Osteoblast (primary cell): ENCODE measurements at regions not wholly inside any gene's neighbourhood (a gene's known extent, or its start where the extent isn't known, plus 50 kb on each side); places are given as distances from the start of the nearest gene placed in this dataset.
"Not testable (repeated sequence)": the region's sequence is repeated elsewhere in the genome, so short reads cannot be mapped to it uniquely, and the experiment has no call there.

Experiments used
- DNase-seq: peaks from one replicate; pipeline ENCODE4 v3.0.0; 2011; ENCODE audit warnings: low spot score, mixed read lengths; ENCODE audit not compliant: insufficient read length; ENCODE audit errors: missing footprints
- H2AFZ ChIP-seq: 2 replicates; pipeline ENCODE4 v1.6.0; 2011; ENCODE audit warnings: mild to moderate bottlenecking, low read length
- H3K27ac ChIP-seq: 2 replicates; pipeline ENCODE4 v1.5.1; 2011; ENCODE audit warnings: mild to moderate bottlenecking, low read depth, low read length, moderate library complexity
- H3K27me3 ChIP-seq: 2 replicates; pipeline ENCODE4 v1.6.0; 2012; ENCODE audit warnings: mild to moderate bottlenecking, control low read depth, inconsistent platforms, low read length, moderate library complexity; ENCODE audit not compliant: insufficient read depth
- H3K36me3 ChIP-seq: 2 replicates; pipeline ENCODE4 v1.5.1; 2011; ENCODE audit warnings: mild to moderate bottlenecking, low read length, control low read depth, moderate library complexity; ENCODE audit not compliant: insufficient read depth
- H3K4me1 ChIP-seq: 2 replicates; pipeline ENCODE4 v1.5.1; 2011; ENCODE audit warnings: mild to moderate bottlenecking, low read length, control low read depth, moderate library complexity; ENCODE audit not compliant: insufficient read depth
- H3K4me2 ChIP-seq: 2 replicates; pipeline ENCODE4 v1.6.0; 2011; ENCODE audit warnings: mild to moderate bottlenecking, low read length; ENCODE audit not compliant: insufficient read depth
- H3K4me3 ChIP-seq: fragments of 200-600 bp; sonication (generic); 3 replicates; pipeline ENCODE4 v1.5.1; 2012; ENCODE audit warnings: mild to moderate bottlenecking, low read length, inconsistent platforms; ENCODE audit not compliant: insufficient read depth
- H3K79me2 ChIP-seq: 2 replicates; pipeline ENCODE4 v1.6.0; 2012; ENCODE audit warnings: mild to moderate bottlenecking, low read length, control low read depth, inconsistent platforms; ENCODE audit not compliant: insufficient read depth
- H3K9me3 ChIP-seq: 2 replicates; pipeline ENCODE4 v1.5.1; 2011; ENCODE audit warnings: low read depth, low read length, control low read depth
- H4K20me1 ChIP-seq: 2 replicates; pipeline ENCODE4 v1.6.0; 2012; ENCODE audit warnings: mild to moderate bottlenecking, low read length, control low read depth; ENCODE audit not compliant: insufficient read depth
- CTCF ChIP-seq: IDR thresholded peaks from 2 replicates; pipeline ENCODE4 v1.5.1; 2011; ENCODE audit warnings: mild to moderate bottlenecking, low read depth, low read length, moderate library complexity; ENCODE audit errors: extremely low read depth

GRCh38 chr15:69677403-69677802 lies 224.8 kb downstream of the RPLP1 start:
- no peak for DNase-seq
- Histone ChIP-seq H4K20me1 (no peaks in the 10 kb centered on the region), H3K4me2 (no peak overlapping the region), H3K27me3 (peaks cover 42% of the 10 kb centered on the region), H3K4me3 (no peak overlapping the region), H3K9me3 (no peaks in the 10 kb centered on the region), H3K27ac (no peak overlapping the region), H3K79me2 (no peaks in the 10 kb centered on the region), H3K36me3 (no peaks in the 10 kb centered on the region), H2AFZ (no peak overlapping the region), H3K4me1 (no peaks in the 10 kb centered on the region)
- TF ChIP-seq CTCF = no peak

DNA sequence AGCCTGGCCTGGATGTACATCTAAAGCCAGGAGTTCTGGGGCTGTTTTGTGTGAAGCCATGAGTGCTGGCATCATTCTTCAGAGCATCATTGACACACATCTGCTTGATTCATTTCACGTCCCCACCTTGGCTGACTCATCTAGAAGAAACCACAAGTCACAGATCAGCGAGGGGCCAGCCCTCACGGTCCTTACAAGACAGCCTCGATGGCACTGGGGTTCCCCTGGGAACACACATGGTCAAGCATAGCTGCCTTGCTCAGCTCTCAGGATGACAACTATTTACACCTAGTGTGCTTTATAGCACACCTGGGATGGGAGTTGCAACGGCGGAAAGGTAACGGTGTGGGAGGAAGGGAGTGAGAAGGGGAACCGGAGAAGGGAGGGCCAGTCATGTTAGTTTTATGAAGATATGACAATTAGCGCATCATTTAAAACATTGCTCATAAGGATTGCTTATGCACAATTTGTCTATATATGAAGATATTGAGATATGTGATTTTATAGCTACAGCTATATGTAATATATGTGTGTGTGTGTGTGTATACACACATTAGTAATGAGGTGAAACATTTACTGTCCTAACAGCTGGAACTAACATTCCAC lies 227.1 kb downstream of the RPLP1 start:
- peak; percentile 49 for DNase-seq
- no peaks in the 10 kb centered on the region for H3K79me2 ChIP-seq
- H2AFZ ChIP-seq = no peak overlapping the region
- peaks cover 34% of the 10 kb centered on the region for H3K27me3 ChIP-seq
- H3K4me1 ChIP-seq = no peaks in the 10 kb centered on the region
- TF ChIP-seq CTCF = no peak
- H3K27ac ChIP-seq = no peak overlapping the region
- H3K4me3 ChIP-seq = no peak overlapping the region
- no peaks in the 10 kb centered on the region for H3K9me3 ChIP-seq
- no peaks in the 10 kb centered on the region for H3K36me3 ChIP-seq
- H3K4me2 ChIP-seq = no peak overlapping the region
- H4K20me1 ChIP-seq = no peaks in the 10 kb centered on the region

- not testable (repeated sequence) for H3K36me3 ChIP-seq, H3K4me2 ChIP-seq, H3K27ac ChIP-seq, H3K9me3 ChIP-seq, H4K20me1 ChIP-seq, H3K79me2 ChIP-seq, H2AFZ ChIP-seq, H3K4me3 ChIP-seq, H3K4me1 ChIP-seq, DNase-seq
- peaks cover 13% of the 10 kb centered on the region for H3K27me3 ChIP-seq
Measured at GRCh38 chr15:69684823-69685222, 232.2 kb downstream of the RPLP1 start.

DNA sequence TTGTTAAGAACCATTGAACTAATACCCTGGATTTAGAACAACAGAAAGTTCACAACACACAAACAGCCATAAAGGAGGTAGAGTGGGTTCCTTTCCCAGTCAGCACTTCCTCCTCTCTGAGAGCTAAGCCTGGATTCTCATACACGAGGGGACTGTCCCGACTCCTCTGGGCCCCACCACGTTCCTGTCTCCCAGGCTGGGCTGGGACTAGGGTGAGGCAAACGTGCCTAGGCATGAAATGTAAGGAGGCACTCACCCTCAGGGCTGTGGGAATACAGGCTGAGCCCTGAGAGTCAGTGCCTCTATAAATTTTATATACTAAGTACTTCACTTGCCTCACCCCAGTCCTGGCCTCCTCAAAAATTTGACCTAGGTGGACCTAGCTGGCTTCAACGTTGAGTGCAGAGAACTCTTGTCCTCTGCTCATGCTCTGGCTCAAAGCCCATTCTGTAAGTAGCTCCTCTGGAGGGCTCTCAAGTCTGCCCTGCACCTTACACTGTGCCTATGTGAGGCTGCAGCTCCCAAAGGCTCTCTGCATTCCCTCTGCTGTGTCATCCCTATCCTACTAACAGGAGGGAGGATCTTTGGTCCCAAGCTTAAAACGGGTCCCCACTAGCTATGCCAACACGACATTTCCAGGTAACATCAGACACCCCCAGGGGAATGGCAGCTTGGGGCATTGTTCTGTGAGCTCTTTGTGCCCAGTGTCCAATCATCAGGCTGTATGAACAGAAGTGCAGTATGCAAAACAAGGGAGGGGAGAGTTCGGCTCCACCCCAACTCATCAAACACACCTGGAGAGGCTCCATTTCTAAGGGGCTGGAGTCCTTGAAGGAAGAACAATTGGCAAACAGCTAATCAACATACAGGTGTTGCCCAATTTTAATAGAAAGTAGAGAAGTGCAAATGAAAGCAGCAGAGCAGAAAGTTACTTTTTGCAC lies 233.2 kb downstream of the RPLP1 start:
- no peaks in the 10 kb centered on the region for H3K79me2 ChIP-seq
- no peak overlapping the region for H3K27ac ChIP-seq
- no peak overlapping the region for H2AFZ ChIP-seq
- no peak overlapping the region for H3K4me3 ChIP-seq
- H3K27me3 ChIP-seq = peaks cover 10% of the 10 kb centered on the region
- H3K4me2 ChIP-seq = no peak overlapping the region
- DNase-seq = no peak
- no peaks in the 10 kb centered on the region for H3K36me3 ChIP-seq
- no peaks in the 10 kb centered on the region for H4K20me1 ChIP-seq
- H3K4me1 ChIP-seq = no peaks in the 10 kb centered on the region
- no peak for TF ChIP-seq CTCF
- peaks cover 8% of the 10 kb centered on the region for H3K9me3 ChIP-seq
